Testis (tissue), 2 donors: ENCODE measurements at regions not wholly inside any gene's neighbourhood (a gene's known extent, or its start where the extent isn't known, plus 50 kb on each side); places are given as distances from the start of the nearest gene placed in this dataset.
A peak's percentile ranks its signal among the peaks of the same experiment; 100 is the strongest.

Experiments
- DNase-seq: peaks from one replicate; pipeline ENCODE4 v3.0.0-alpha.2; 2019
- H3K27ac ChIP-seq, 2 donors: fragments of 200-600 bp; sonication (generic); one replicate each; pipeline ENCODE4 v1.5.1; 2019
- H3K27me3 ChIP-seq: fragments of 200-600 bp; sonication (generic); one replicate; pipeline ENCODE4 v1.5.1; 2019
- H3K36me3 ChIP-seq: fragments of 200-600 bp; sonication (generic); one replicate; pipeline ENCODE4 v1.5.1; 2017; ENCODE audit warnings: low read depth; ENCODE audit errors: missing control alignments
- H3K4me1 ChIP-seq: fragments of 200-600 bp; sonication (generic); one replicate; pipeline ENCODE4 v1.5.1; 2019
- H3K4me3 ChIP-seq, 2 donors: fragments of 200-600 bp; sonication (generic); one replicate each; pipeline ENCODE4 v1.5.1; 2017 to 2019
- H3K9me3 ChIP-seq: fragments of 200-600 bp; sonication (generic); one replicate; pipeline ENCODE4 v1.5.1; 2017
- POLR2A ChIP-seq: fragments of 450-650 bp; IDR thresholded peaks from one replicate; pipeline ENCODE4 v1.6.1; 2017; ENCODE audit warnings: antibody characterized with exemption, mild to moderate bottlenecking, moderate library complexity
- WGBS, 2 donors: methylation state at CpG; one replicate each; pipeline ENCODE4 v1.1.5; 2018; 5-methylcytosine and 5-hydroxymethylcytosine counted together
- intact Hi-C: fragments of 100-400 bp; cut with DNase I; formaldehyde crosslinking; loops from one replicate; pipeline ENCODE4 v1.15.1; 2023; ENCODE audit warnings: low total_unique reads
- TF ChIP-seq, protein P1 (sequence below), 3 experiments: fragments of 450-650 bp in 2 of 3; fragments of 200-600 bp in 1 of 3; sonication (generic) in 1 of 3; IDR thresholded peaks; one replicate each; pipeline ENCODE4 v1.5.1; 2016 to 2019; ENCODE audit warnings: antibody characterized with exemption in 3 of 3, mild to moderate bottlenecking in 2 of 3, moderate library complexity in 1 of 3

DNA sequence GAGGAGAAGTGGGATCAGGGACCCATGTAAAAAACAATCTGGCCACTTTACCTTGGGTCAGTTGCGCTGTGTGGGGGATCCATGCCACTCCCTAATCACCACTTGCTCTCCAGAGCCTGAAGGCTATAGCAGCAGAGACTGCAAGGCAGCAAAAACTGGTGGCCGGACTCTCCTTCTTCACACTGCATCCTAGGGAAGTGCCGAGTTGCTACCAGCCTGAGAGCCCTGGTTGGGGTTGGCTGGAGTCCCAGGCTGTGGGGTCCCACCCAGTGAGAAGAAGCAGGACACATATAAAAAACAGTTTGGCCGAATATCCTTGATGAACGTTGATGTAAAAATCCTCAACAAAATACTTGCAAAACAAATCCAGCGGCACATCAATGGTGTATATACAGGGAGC lies 341.2 kb downstream of the AEBP2 start:
- WGBS, 2 donors = 80 to 85% methylated on average over 6 of the region's 6 CpGs
- no peak for DNase-seq
- Histone ChIP-seq H3K27me3 (no peaks in the 10 kb centered on the region), H3K27ac (no peak overlapping the region), H3K4me1 (no peaks in the 10 kb centered on the region), H3K4me3 (no peak overlapping the region), H3K36me3 (no peaks in the 10 kb centered on the region), H3K9me3 (no peaks in the 10 kb centered on the region)
- TF ChIP-seq, protein P1, sequence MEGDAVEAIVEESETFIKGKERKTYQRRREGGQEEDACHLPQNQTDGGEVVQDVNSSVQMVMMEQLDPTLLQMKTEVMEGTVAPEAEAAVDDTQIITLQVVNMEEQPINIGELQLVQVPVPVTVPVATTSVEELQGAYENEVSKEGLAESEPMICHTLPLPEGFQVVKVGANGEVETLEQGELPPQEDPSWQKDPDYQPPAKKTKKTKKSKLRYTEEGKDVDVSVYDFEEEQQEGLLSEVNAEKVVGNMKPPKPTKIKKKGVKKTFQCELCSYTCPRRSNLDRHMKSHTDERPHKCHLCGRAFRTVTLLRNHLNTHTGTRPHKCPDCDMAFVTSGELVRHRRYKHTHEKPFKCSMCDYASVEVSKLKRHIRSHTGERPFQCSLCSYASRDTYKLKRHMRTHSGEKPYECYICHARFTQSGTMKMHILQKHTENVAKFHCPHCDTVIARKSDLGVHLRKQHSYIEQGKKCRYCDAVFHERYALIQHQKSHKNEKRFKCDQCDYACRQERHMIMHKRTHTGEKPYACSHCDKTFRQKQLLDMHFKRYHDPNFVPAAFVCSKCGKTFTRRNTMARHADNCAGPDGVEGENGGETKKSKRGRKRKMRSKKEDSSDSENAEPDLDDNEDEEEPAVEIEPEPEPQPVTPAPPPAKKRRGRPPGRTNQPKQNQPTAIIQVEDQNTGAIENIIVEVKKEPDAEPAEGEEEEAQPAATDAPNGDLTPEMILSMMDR (IDR thresholded peaks at IDR 0.05) = no peak
- TF ChIP-seq POLR2A = no peak
- intact Hi-C loops = loop anchor here (10.0 kb wide), 1 partner anchor 56 kb away; no protein-coding TSS in a partner anchor

DNA sequence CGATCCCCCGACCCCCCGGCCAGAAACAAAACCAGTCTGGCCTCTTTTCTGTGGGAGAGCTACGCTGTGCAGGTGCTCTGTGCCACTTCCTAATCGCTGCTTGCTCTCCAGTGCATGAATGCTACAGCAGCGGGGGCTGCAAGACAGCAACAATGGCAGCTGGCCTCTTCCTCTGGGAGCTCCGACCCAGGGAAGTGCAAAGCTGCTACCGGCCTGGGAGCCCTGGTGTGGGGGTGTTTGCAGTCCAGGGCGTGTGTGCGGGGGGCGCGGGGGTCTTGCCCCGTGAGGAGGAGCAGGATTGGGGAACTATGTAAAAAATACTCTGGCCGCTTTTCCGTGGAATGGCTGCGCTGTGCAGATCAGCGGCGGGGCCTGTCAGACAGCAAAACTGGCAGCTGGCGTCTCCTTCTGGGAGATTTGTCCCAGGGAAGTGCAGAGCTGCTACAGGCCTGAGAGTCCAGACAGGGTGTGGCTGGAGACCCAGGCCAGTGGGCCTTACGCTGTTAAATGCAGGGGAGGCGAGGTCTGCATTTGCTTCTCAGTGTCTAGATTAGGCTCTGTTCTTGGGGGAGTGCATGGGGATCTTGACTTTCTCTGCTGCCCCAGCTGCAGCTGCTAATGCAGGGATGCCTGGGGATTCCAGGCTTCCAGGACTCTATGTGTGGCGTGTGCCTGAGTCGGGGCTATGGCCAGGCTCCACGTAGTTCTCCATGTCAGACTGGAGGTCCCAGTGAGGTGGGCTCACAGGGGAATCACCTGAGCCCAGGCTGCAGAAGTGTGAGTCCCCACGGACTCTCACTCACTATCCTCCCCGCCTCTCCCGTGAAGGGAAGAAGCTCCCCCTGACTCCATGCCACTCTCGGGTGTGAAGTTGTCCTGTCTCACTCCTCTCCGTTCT lies 344.5 kb downstream of the AEBP2 start:
- Histone ChIP-seq H3K4me3 (peak overlapping the region; percentile 25 to 42), H3K4me1 (no peaks in the 10 kb centered on the region), H3K27ac (no peak overlapping the region), H3K36me3 (no peaks in the 10 kb centered on the region), H3K9me3 (no peaks in the 10 kb centered on the region), H3K27me3 (no peaks in the 10 kb centered on the region)
- peak; percentile 23 for DNase-seq
- TF ChIP-seq, protein P1 (IDR thresholded peaks at IDR 0.05) = no peak
- WGBS, 2 donors = 66 to 70% methylated on average over 19 to 29 of the region's 29 CpGs
- intact Hi-C loops = loop anchor here (10.0 kb wide), 1 partner anchor 59 kb away; no protein-coding TSS in a partner anchor

DNA sequence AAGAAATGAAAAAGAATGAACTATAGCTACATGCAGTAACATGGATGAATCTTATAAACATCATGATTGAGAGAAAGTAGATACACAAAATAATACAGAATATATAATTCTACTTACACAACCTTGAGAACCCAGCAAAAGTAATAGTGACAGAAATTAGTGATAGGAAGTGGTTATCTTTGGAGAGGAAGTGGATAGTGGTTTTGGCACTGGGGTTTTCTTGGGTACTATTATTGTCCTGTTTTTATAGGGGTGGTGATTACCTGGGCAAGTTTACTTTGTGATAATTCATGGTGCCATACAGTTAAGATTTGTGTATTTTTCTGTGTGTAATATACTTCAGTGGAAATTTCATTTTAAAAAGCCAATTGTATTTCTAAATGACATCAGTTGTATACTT lies 352.7 kb downstream of the AEBP2 start:
- Histone ChIP-seq H3K9me3 (no peaks in the 10 kb centered on the region), H3K36me3 (no peaks in the 10 kb centered on the region), H3K4me3 (no peak overlapping the region), H3K4me1 (no peaks in the 10 kb centered on the region), H3K27ac (no peak overlapping the region), H3K27me3 (no peaks in the 10 kb centered on the region)
- intact Hi-C loops = no loop called here
- DNase-seq = no peak
- TF ChIP-seq, protein P1 (IDR thresholded peaks at IDR 0.05) = no peak
- no peak for TF ChIP-seq POLR2A

DNA sequence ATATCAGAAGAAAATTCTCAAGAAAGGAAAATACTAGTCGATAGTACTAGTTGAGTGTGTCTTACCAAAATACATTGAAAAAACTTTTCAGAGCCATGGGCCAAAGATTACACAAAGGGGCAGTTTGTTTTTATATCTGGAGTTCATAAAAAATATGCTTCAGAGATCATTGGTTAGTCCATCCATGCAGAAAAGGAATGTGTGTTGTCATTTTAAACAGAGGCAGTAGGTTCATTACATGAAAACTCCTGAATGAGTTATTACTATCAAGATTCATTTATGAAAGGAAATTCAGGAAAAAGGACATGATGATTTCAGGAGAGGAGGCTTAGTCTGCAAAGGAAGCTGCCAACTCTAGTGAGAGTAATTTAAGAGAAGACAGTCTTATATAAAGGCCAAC lies 354.8 kb downstream of the AEBP2 start:
- TF ChIP-seq, protein P1 (IDR thresholded peaks at IDR 0.05) = no peak
- no peak for TF ChIP-seq POLR2A
- no peak overlapping the region for H3K4me3 ChIP-seq
- no peak for DNase-seq
- H3K36me3 ChIP-seq = no peaks in the 10 kb centered on the region
- H3K27me3 ChIP-seq = no peaks in the 10 kb centered on the region
- H3K4me1 ChIP-seq = no peaks in the 10 kb centered on the region
- WGBS, 2 donors = 65 to 81% methylated on average over 1 of the region's 1 CpG
- no peak overlapping the region for H3K27ac ChIP-seq
- no peaks in the 10 kb centered on the region for H3K9me3 ChIP-seq
- intact Hi-C loops = no loop called here

DNA sequence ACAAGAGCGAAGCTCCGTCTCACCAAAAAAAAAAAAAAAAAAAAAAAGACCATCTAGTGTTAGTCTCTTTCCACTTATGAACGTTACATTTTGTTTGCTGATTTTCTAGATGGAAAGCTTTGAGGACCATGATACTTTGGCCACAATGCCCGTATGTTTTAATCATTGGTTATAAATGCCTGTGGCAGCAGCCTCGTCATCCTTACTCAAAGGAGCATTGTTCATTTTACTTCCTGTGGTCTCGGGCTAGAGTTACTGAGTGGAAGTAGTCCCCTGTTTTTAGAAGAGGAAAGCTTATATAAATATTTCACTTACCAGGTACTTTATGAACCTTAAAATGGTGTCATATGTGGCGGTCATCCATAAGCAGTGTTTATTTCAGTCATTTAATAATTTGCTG lies 359.9 kb downstream of the AEBP2 start:
- H3K9me3 ChIP-seq = no peaks in the 10 kb centered on the region
- no peak for DNase-seq
- WGBS, 2 donors = 56 to 75% methylated on average over 7 of the region's 7 CpGs
- no peaks in the 10 kb centered on the region for H3K27me3 ChIP-seq
- no peaks in the 10 kb centered on the region for H3K4me1 ChIP-seq
- H3K36me3 ChIP-seq = no peaks in the 10 kb centered on the region
- no peak overlapping the region for H3K27ac ChIP-seq
- no peak overlapping the region for H3K4me3 ChIP-seq
- TF ChIP-seq, protein P1 (IDR thresholded peaks at IDR 0.05) = no peak
- no peak for TF ChIP-seq POLR2A
- intact Hi-C loops = no loop called here
